Neural crest cell (in vitro differentiated cells): ENCODE measurements at regions not wholly inside any gene's neighbourhood (a gene's known extent, or its start where the extent isn't known, plus 50 kb on each side); places are given as distances from the start of the nearest gene placed in this dataset.

ENCODE experiments used
- DNase-seq: peaks from one replicate; pipeline ENCODE4 v3.0.0; 2021; ENCODE audit warnings: low read depth, mixed read lengths, low spot score
- H3K27ac Mint-ChIP-seq: one replicate; pipeline ENCODE4 v1.8.0; 2021; ENCODE audit warnings: mild to moderate bottlenecking, mixed read lengths; ENCODE audit not compliant: unreplicated experiment
- H3K27me3 Mint-ChIP-seq: 2 replicates; pipeline ENCODE4 v1.8.0; 2021; ENCODE audit warnings: low read depth, mild to moderate bottlenecking, mixed read lengths
- H3K36me3 Mint-ChIP-seq: 2 replicates; pipeline ENCODE4 v1.8.0; 2021; ENCODE audit warnings: low read depth, mild to moderate bottlenecking, mixed read lengths
- H3K4me1 Mint-ChIP-seq: 2 replicates; pipeline ENCODE4 v1.8.0; 2021; ENCODE audit warnings: mixed read lengths
- H3K4me3 Mint-ChIP-seq: one replicate; pipeline ENCODE4 v1.8.0; 2021; ENCODE audit warnings: mild to moderate bottlenecking, mixed read lengths
- H3K9me3 Mint-ChIP-seq: 2 replicates; pipeline ENCODE4 v1.8.0; 2021; ENCODE audit warnings: mixed read lengths
- TF ChIP-seq, protein P1 (sequence below): fragments of 200-600 bp; sonication (generic); conservative IDR thresholded peaks from 2 replicates; pipeline ENCODE4 v1.5.0; 2021; ENCODE audit warnings: antibody characterized with exemption, mild to moderate bottlenecking

DNA sequence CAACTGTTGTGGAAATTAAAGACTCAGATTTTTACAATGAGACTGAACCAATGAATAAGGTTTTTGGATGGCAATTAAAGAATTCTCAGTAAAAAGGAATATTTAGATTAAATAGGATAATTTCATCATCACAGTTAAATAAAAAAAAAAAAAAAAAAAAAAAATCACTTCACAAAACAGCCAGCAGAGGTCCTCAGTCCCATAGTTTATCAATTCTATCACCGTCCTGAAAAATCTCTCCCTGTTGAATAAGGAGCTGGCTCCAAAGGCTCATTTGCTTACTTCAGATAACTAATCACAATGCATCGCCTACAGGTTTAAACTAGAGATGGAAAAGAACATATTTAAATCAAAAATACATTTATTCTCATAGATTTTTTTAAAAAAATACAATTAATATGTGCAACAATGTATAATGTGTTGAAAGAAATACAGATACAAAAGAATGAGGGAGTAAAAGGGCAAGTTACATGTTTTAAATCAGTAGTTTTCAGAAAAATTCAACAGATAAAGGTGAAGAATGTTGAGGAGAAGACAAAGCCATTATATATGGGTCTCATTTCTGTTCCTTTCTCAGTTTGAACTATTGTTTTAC is 175.8 kb upstream of the CHD1 start:
- TF ChIP-seq, protein P1, sequence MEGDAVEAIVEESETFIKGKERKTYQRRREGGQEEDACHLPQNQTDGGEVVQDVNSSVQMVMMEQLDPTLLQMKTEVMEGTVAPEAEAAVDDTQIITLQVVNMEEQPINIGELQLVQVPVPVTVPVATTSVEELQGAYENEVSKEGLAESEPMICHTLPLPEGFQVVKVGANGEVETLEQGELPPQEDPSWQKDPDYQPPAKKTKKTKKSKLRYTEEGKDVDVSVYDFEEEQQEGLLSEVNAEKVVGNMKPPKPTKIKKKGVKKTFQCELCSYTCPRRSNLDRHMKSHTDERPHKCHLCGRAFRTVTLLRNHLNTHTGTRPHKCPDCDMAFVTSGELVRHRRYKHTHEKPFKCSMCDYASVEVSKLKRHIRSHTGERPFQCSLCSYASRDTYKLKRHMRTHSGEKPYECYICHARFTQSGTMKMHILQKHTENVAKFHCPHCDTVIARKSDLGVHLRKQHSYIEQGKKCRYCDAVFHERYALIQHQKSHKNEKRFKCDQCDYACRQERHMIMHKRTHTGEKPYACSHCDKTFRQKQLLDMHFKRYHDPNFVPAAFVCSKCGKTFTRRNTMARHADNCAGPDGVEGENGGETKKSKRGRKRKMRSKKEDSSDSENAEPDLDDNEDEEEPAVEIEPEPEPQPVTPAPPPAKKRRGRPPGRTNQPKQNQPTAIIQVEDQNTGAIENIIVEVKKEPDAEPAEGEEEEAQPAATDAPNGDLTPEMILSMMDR: peak; percentile 85
- H3K4me1 Mint-ChIP-seq: no peaks in the 10 kb centered on the region
- no peaks in the 10 kb centered on the region for H3K9me3 Mint-ChIP-seq
- no peak overlapping the region for H3K4me3 Mint-ChIP-seq
- no peak overlapping the region for H3K27ac Mint-ChIP-seq
- peaks cover 21% of the 10 kb centered on the region for H3K27me3 Mint-ChIP-seq
- no peak for DNase-seq
- H3K36me3 Mint-ChIP-seq: no peaks in the 10 kb centered on the region

DNA sequence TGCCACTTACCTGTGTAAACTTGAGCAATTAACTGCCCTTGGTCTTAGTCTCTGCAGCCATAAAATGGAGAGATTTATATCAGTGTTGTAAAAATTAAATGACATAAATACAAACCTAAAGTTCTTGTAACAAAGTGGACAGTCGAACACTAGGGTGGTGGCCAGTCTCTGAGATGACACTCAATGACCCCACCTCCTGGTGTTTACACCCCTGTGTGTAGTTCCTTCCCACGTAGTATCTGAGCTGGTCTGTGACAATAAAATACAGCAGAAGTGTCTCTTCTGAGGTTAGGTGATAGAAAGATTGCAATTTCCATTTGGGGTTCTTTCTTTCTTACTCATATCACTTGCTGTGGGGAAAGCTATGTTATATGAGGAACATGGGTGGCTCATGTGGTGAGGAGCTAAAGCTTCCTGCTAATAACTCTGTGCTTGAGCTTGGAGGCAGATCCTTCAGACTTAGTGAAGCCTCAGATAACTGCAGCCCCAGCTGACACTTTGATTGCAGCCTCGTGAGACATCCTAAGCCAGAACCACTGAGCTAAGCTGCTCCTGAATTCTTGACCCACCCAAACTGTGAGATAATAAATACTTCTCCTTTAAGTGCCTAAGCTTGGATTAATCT is 173.4 kb upstream of the CHD1 start:
- H3K9me3 Mint-ChIP-seq: no peaks in the 10 kb centered on the region
- no peak overlapping the region for H3K27ac Mint-ChIP-seq
- no peak for DNase-seq
- H3K4me3 Mint-ChIP-seq: no peak overlapping the region
- peaks cover 21% of the 10 kb centered on the region for H3K27me3 Mint-ChIP-seq
- TF ChIP-seq, protein P1: no peak
- no peaks in the 10 kb centered on the region for H3K4me1 Mint-ChIP-seq
- no peaks in the 10 kb centered on the region for H3K36me3 Mint-ChIP-seq

DNA sequence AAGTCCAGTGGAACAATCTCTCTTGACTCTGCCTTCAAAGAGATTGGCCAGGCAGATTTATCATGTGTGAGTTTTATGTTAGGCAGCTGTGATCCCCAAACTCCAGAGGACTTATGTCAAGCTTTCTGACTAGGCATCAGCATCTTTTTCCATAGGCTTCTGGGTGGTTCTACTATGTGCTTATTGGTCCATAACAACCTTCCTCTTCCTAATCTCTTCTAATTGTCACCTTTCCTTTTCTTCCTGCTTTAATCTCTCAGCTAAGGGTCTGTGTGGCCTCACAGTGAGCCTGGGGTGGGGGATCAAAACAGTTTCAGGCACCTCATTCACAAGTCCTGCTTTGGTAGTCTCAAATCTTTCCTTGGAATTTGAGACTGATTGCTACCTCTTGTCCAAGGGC is 170.9 kb upstream of the CHD1 start:
- H3K27ac Mint-ChIP-seq: no peak overlapping the region
- H3K4me3 Mint-ChIP-seq: no peak overlapping the region
- H3K27me3 Mint-ChIP-seq: peaks cover 21% of the 10 kb centered on the region
- H3K36me3 Mint-ChIP-seq: no peaks in the 10 kb centered on the region
- H3K4me1 Mint-ChIP-seq: no peaks in the 10 kb centered on the region
- no peak for DNase-seq
- TF ChIP-seq, protein P1: no peak
- H3K9me3 Mint-ChIP-seq: no peaks in the 10 kb centered on the region

DNA sequence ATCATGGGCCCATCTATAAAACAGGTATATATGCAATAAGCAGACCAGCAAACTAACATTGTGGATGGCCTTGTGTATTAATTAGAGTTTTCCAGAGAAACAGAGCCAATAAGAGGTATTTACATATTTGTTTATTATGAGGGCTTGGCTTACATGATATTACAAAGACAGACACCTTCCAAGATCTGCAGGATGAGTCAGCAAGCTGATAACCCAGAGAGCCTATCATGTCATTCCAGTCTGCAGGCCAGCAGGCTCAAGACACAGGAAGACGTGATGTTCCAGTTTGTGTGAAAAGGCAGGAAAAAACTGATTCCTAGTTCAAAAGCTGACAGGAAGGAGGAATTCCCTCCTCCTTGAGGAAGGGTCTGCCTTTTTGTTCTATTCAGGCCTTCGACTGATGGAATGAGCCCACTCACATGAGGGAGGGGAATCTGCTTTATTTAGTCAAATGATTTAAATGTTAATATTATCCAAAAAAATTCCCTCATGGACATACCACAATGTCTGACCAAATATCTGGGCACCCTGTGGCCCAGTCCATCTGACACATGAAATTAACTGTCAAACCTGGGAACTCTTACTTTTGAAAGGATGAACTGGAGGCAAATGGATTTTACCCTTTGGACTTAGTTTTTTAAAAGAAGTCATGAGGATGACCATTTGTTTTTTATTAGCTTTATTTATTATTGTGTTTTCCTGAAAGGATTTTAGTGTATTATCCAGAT is 161.2 kb upstream of the CHD1 start:
- Mint-ChIP-seq H3K4me3 (no peak overlapping the region), H3K9me3 (peaks cover 3% of the 10 kb centered on the region), H3K36me3 (no peaks in the 10 kb centered on the region), H3K27me3 (no peaks in the 10 kb centered on the region), H3K27ac (no peak overlapping the region), H3K4me1 (peaks cover 7% of the 10 kb centered on the region)
- TF ChIP-seq, protein P1: no peak
- DNase-seq: no peak

DNA sequence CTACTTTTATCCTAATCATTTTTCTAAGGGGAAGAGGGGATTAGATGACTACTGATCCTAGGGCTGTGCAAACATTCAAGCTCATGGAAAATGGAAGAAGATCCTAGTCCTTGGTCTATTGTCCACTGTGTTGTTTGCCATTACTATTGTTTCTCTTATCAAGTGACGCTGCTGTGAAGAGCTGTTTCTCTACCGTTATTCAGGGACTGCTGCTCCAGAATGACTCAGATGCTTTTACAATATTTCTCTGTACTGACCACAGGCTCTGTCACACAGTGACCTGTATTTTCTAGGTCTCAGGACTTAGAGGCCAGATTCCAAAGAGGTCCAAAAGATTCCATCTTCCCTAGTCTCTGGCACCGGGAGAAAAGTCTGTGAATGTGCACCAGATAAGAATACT is 159.5 kb upstream of the CHD1 start:
- Mint-ChIP-seq H3K4me1 (peaks cover 7% of the 10 kb centered on the region), H3K4me3 (no peak overlapping the region)
- TF ChIP-seq, protein P1: no peak

More for the DNA sequence above, 159.5 kb upstream of the CHD1 start:
- no peaks in the 10 kb centered on the region for H3K27me3 Mint-ChIP-seq
- no peak for DNase-seq
- peaks cover 3% of the 10 kb centered on the region for H3K9me3 Mint-ChIP-seq
- no peaks in the 10 kb centered on the region for H3K36me3 Mint-ChIP-seq
- no peak overlapping the region for H3K27ac Mint-ChIP-seq
